ENCODE measurements at regions not wholly inside any gene's neighbourhood (a gene's known extent, or its start where the extent isn't known, plus 50 kb on each side); places are given as distances from the start of the nearest gene placed in this dataset.

- Histone ChIP-seq H3K27ac (ENCODE audit: low read depth, low read length) (no peak overlapping the region), H3K79me2 (ENCODE audit: control insufficient read depth, insufficient read depth, low read length, poor library complexity) (no peaks in the 10 kb centered on the region), H2AK5ac (ENCODE audit: low read length) (no peak overlapping the region), H4K12ac (ENCODE audit: low read depth, low read length) (no peak overlapping the region), H3K9ac (ENCODE audit: low read length) (no peak overlapping the region), H3K36me3 (ENCODE audit: control insufficient read depth in 1 of 2, insufficient read depth in 2 of 2, low read length in 2 of 2) (no peaks in the 10 kb centered on the region), H2BK120ac (ENCODE audit: insufficient read depth, low read length, poor library complexity) (no peak overlapping the region), H3K4me1 (ENCODE audit: control insufficient read depth in 1 of 2, insufficient read depth in 2 of 2, low read length in 2 of 2) (peaks cover 0 to 5% of the 10 kb centered on the region in 2 experiments), H3K14ac (ENCODE audit: low read length) (no peak overlapping the region), H2BK5ac (ENCODE audit: low read depth, low read length, poor library complexity) (no peak overlapping the region), H3K4me2 (ENCODE audit: low read length) (no peak overlapping the region), H2BK12ac (ENCODE audit: low read length) (no peak overlapping the region), H3K18ac (ENCODE audit: low read length) (no peak overlapping the region), H3K4ac (ENCODE audit: low read depth, low read length) (no peak overlapping the region), H4K8ac (ENCODE audit: low read depth, low read length) (no peak overlapping the region), H3K79me1 (ENCODE audit: low read length) (no peaks in the 10 kb centered on the region), H2AFZ (ENCODE audit: insufficient read depth, low read length, poor library complexity) (no peak overlapping the region), H3K4me3 (ENCODE audit: low read depth, low read length) (no peak overlapping the region), H3K23ac (ENCODE audit: low read length) (no peak overlapping the region), H4K91ac (ENCODE audit: low read depth, low read length) (no peak overlapping the region), H3K9me3 (ENCODE audit: insufficient read depth, low read depth, low read length) (no peaks in the 10 kb centered on the region), H3K27me3 (ENCODE audit: insufficient read depth, low read length) (no peaks in the 10 kb centered on the region)
- no peak for DNase-seq
- WGBS (ENCODE audit: extremely low coverage, insufficient coverage, insufficient read length) = no CpG with 5 or more reads among the region's 5 CpGs
Observed at GRCh38 chr15:93366387-93367100, 277.5 kb upstream of the RGMA start.

- no peaks in the 10 kb centered on the region for H3K27me3 ChIP-seq (ENCODE audit: insufficient read depth, low read length)
- H3K27ac ChIP-seq (ENCODE audit: low read depth, low read length) = no peak overlapping the region
- WGBS (ENCODE audit: extremely low coverage, insufficient coverage, insufficient read length) = no CpG with 5 or more reads among the region's 8 CpGs
- no peak overlapping the region for H2BK120ac ChIP-seq (ENCODE audit: insufficient read depth, low read length, poor library complexity)
- H4K91ac ChIP-seq (ENCODE audit: low read depth, low read length) = no peak overlapping the region
- no peak overlapping the region for H2AK5ac ChIP-seq (ENCODE audit: low read length)
- H3K4me3 ChIP-seq (ENCODE audit: low read depth, low read length) = no peak overlapping the region
- no peak overlapping the region for H3K18ac ChIP-seq (ENCODE audit: low read length)
- no peak overlapping the region for H3K14ac ChIP-seq (ENCODE audit: low read length)
- peaks cover 0 to 7% of the 10 kb centered on the region in 2 experiments for H3K4me1 ChIP-seq (ENCODE audit: control insufficient read depth in 1 of 2, insufficient read depth in 2 of 2, low read length in 2 of 2)
- H3K4me2 ChIP-seq (ENCODE audit: low read length) = no peak overlapping the region
- H3K9ac ChIP-seq (ENCODE audit: low read length) = no peak overlapping the region
- H3K36me3 ChIP-seq (ENCODE audit: control insufficient read depth in 1 of 2, insufficient read depth in 2 of 2, low read length in 2 of 2) = no peaks in the 10 kb centered on the region
- no peaks in the 10 kb centered on the region for H3K79me1 ChIP-seq (ENCODE audit: low read length)
- no peak overlapping the region for H4K8ac ChIP-seq (ENCODE audit: low read depth, low read length)
- H2AFZ ChIP-seq (ENCODE audit: insufficient read depth, low read length, poor library complexity) = no peak overlapping the region
- no peak overlapping the region for H2BK5ac ChIP-seq (ENCODE audit: low read depth, low read length, poor library complexity)
- H3K79me2 ChIP-seq (ENCODE audit: control insufficient read depth, insufficient read depth, low read length, poor library complexity) = no peaks in the 10 kb centered on the region
- no peak overlapping the region for H4K12ac ChIP-seq (ENCODE audit: low read depth, low read length)
- peaks cover 2% of the 10 kb centered on the region for H3K9me3 ChIP-seq (ENCODE audit: insufficient read depth, low read depth, low read length)
- H2BK12ac ChIP-seq (ENCODE audit: low read length) = no peak overlapping the region
- DNase-seq = no peak
- no peak overlapping the region for H3K4ac ChIP-seq (ENCODE audit: low read depth, low read length)
- no peak overlapping the region for H3K23ac ChIP-seq (ENCODE audit: low read length)
Observed at GRCh38 chr15:93362821-93363220, 273.8 kb upstream of the RGMA start.

- Histone ChIP-seq H4K12ac (ENCODE audit: low read depth, low read length) (no peak overlapping the region), H3K79me2 (ENCODE audit: control insufficient read depth, insufficient read depth, low read length, poor library complexity) (no peaks in the 10 kb centered on the region), H2AK5ac (ENCODE audit: low read length) (no peak overlapping the region), H2BK120ac (ENCODE audit: insufficient read depth, low read length, poor library complexity) (no peak overlapping the region), H3K36me3 (ENCODE audit: control insufficient read depth in 1 of 2, insufficient read depth in 2 of 2, low read length in 2 of 2) (no peaks in the 10 kb centered on the region), H3K4me3 (ENCODE audit: low read depth, low read length) (no peak overlapping the region), H2BK12ac (ENCODE audit: low read length) (no peak overlapping the region), H3K4me1 (ENCODE audit: control insufficient read depth in 1 of 2, insufficient read depth in 2 of 2, low read length in 2 of 2) (peaks cover 0 to 7% of the 10 kb centered on the region in 2 experiments), H2BK5ac (ENCODE audit: low read depth, low read length, poor library complexity) (no peak overlapping the region), H3K79me1 (ENCODE audit: low read length) (no peaks in the 10 kb centered on the region), H3K9ac (ENCODE audit: low read length) (no peak overlapping the region), H4K91ac (ENCODE audit: low read depth, low read length) (no peak overlapping the region), H3K4ac (ENCODE audit: low read depth, low read length) (no peak overlapping the region), H3K4me2 (ENCODE audit: low read length) (no peak overlapping the region), H3K18ac (ENCODE audit: low read length) (no peak overlapping the region), H3K14ac (ENCODE audit: low read length) (no peak overlapping the region), H4K8ac (ENCODE audit: low read depth, low read length) (no peak overlapping the region), H3K27ac (ENCODE audit: low read depth, low read length) (no peak overlapping the region), H3K27me3 (ENCODE audit: insufficient read depth, low read length) (peaks cover 3% of the 10 kb centered on the region), H3K9me3 (ENCODE audit: insufficient read depth, low read depth, low read length) (peaks cover 2% of the 10 kb centered on the region), H3K23ac (ENCODE audit: low read length) (no peak overlapping the region), H2AFZ (ENCODE audit: insufficient read depth, low read length, poor library complexity) (no peak overlapping the region)
- no peak for DNase-seq
- WGBS (ENCODE audit: extremely low coverage, insufficient coverage, insufficient read length) = no CpG with 5 or more reads among the region's 3 CpGs
Observed at GRCh38 chr15:93362203-93362602, 273.2 kb upstream of the RGMA start.

GRCh38 chr15:93361703-93362102 is 272.7 kb upstream of the RGMA start:
- Histone ChIP-seq H2AFZ (ENCODE audit: insufficient read depth, low read length, poor library complexity) (no peak overlapping the region), H2AK5ac (ENCODE audit: low read length) (no peak overlapping the region), H2BK120ac (ENCODE audit: insufficient read depth, low read length, poor library complexity) (no peak overlapping the region), H2BK5ac (ENCODE audit: low read depth, low read length, poor library complexity) (no peak overlapping the region), H3K18ac (ENCODE audit: low read length) (no peak overlapping the region), H3K9ac (ENCODE audit: low read length) (no peak overlapping the region), H3K23ac (ENCODE audit: low read length) (no peak overlapping the region), H4K12ac (ENCODE audit: low read depth, low read length) (no peak overlapping the region), H2BK12ac (ENCODE audit: low read length) (no peak overlapping the region), H3K79me2 (ENCODE audit: control insufficient read depth, insufficient read depth, low read length, poor library complexity) (no peaks in the 10 kb centered on the region), H4K91ac (ENCODE audit: low read depth, low read length) (no peak overlapping the region), H3K9me3 (ENCODE audit: insufficient read depth, low read depth, low read length) (peaks cover 2% of the 10 kb centered on the region), H4K8ac (ENCODE audit: low read depth, low read length) (no peak overlapping the region), H3K36me3 (ENCODE audit: control insufficient read depth in 1 of 2, insufficient read depth in 2 of 2, low read length in 2 of 2) (no peaks in the 10 kb centered on the region), H3K27ac (ENCODE audit: low read depth, low read length) (no peak overlapping the region), H3K4me2 (ENCODE audit: low read length) (no peak overlapping the region), H3K4me3 (ENCODE audit: low read depth, low read length) (no peak overlapping the region), H3K79me1 (ENCODE audit: low read length) (no peaks in the 10 kb centered on the region), H3K4ac (ENCODE audit: low read depth, low read length) (no peak overlapping the region), H3K4me1 (ENCODE audit: control insufficient read depth in 1 of 2, insufficient read depth in 2 of 2, low read length in 2 of 2) (peaks cover 0 to 7% of the 10 kb centered on the region in 2 experiments), H3K14ac (ENCODE audit: low read length) (no peak overlapping the region), H3K27me3 (ENCODE audit: insufficient read depth, low read length) (peaks cover 3% of the 10 kb centered on the region)
- DNase-seq = no peak
- no CpG with 5 or more reads among the region's 5 CpGs for WGBS (ENCODE audit: extremely low coverage, insufficient coverage, insufficient read length)

Measured in trophoblast cell (in vitro differentiated cells and primary cell).